Left lung (tissue), 4 donors: ENCODE measurements at regions not wholly inside any gene's neighbourhood (a gene's known extent, or its start where the extent isn't known, plus 50 kb on each side); places are given as distances from the start of the nearest gene placed in this dataset.
A peak's percentile ranks its signal among the peaks of the same experiment; 100 is the strongest.

Experiments used
- ATAC-seq: fragments of 200-7000 bp; cut with Tn5 transposase; one replicate; pipeline ENCODE4 v1.9.1; 2020; ENCODE audit warnings: moderate library complexity
- DNase-seq, 4 donors: peaks; one replicate each; pipeline ENCODE4 v3.0.0-alpha.2; 2013 to 2020
- H3K27ac ChIP-seq, 2 donors: fragments of 200-600 bp; sonication (generic) in 1 of 2; one replicate each; pipeline versions ENCODE4 v1.5.0 to v1.8.0; 2020 to 2021
- H3K27me3 ChIP-seq, 2 donors: fragments of 200-600 bp; sonication (generic) in 1 of 2; one replicate each; pipeline versions ENCODE4 v1.5.0 to v1.8.0; 2020 to 2021
- H3K36me3 ChIP-seq, 2 donors: fragments of 200-600 bp; sonication (generic) in 1 of 2; one replicate each; pipeline versions ENCODE4 v1.5.0 to v1.8.0; 2020 to 2021
- H3K4me1 ChIP-seq, 2 donors: fragments of 200-600 bp; one replicate each; pipeline ENCODE4 v1.8.0; 2021
- H3K4me3 ChIP-seq, 2 donors: fragments of 200-600 bp; sonication (generic) in 1 of 2; one replicate each; pipeline versions ENCODE4 v1.5.0 to v1.8.0; 2020 to 2021; ENCODE audit warnings: mild to moderate bottlenecking in 1 of 2
- H3K9me3 ChIP-seq, 2 donors: fragments of 200-600 bp; sonication (generic) in 1 of 2; one replicate each; pipeline versions ENCODE4 v1.5.0 to v1.8.0; 2020 to 2021
- intact Hi-C, 2 donors: fragments of 100-400 bp; cut with DNase I; formaldehyde crosslinking; loops; one replicate each; pipeline versions ENCODE4 v1.11.2 to v1.14.2; 2022
- TF ChIP-seq, protein P1 (sequence below), 2 donors: fragments of 200-600 bp; sonication (generic) in 1 of 2; IDR thresholded peaks; one replicate each; pipeline versions ENCODE4 v1.5.0 to v1.8.0; 2021; ENCODE audit warnings: antibody characterized with exemption in 2 of 2
- donor health status: DM: no; HTN: yes; CAD: no.
- donor health status: DM: no; HTN: no; CAD: no.

DNA sequence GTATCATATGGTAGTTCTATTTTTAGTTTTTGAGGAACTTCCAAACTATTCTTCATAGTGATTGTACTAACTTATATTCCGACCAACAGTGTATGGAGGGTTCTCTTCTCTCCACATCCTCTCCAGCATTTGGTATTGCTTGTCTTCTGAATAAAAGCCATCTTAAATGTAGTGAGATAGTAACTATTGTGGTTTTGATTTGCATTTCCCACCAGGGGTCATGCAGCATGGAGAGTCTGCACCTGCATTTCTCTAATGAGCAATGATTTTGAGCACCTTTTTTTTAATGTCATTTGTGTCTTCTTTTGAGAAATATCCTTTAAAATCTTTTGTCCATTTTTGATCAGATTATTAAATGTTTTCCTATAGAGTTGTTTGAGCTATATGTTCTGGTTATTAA lies 718.5 kb downstream of the ZBBX start:
- TF ChIP-seq, protein P1, sequence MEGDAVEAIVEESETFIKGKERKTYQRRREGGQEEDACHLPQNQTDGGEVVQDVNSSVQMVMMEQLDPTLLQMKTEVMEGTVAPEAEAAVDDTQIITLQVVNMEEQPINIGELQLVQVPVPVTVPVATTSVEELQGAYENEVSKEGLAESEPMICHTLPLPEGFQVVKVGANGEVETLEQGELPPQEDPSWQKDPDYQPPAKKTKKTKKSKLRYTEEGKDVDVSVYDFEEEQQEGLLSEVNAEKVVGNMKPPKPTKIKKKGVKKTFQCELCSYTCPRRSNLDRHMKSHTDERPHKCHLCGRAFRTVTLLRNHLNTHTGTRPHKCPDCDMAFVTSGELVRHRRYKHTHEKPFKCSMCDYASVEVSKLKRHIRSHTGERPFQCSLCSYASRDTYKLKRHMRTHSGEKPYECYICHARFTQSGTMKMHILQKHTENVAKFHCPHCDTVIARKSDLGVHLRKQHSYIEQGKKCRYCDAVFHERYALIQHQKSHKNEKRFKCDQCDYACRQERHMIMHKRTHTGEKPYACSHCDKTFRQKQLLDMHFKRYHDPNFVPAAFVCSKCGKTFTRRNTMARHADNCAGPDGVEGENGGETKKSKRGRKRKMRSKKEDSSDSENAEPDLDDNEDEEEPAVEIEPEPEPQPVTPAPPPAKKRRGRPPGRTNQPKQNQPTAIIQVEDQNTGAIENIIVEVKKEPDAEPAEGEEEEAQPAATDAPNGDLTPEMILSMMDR (IDR thresholded peaks at IDR 0.05): no peak
- no peak overlapping the region for H3K4me3 ChIP-seq
- H3K36me3 ChIP-seq: no peaks in the 10 kb centered on the region
- peaks cover 3 to 47% of the 10 kb centered on the region in 2 donors for H3K9me3 ChIP-seq
- ATAC-seq (no peak), DNase-seq (no peak)
- H3K27ac ChIP-seq: no peak overlapping the region
- intact Hi-C loops: no loop called here
- no peaks in the 10 kb centered on the region for H3K4me1 ChIP-seq
- no peaks in the 10 kb centered on the region for H3K27me3 ChIP-seq

DNA sequence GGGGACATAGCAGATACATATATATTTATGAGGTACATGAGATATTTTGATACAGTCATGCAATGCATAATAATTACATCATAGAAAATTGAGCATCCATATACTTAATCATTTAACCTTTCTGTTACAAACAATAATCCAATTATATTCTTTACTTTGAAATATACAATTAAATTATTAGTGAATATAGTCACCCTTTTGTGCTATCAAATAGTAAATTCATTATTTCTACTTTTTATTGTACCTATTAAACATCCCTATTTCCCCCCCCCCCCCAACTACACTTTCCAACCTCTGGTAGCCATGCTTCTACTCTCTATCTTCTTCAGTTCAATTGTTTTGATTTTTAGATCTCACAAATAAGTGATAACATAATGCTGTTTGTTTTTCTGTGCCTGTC lies 719.1 kb downstream of the ZBBX start:
- intact Hi-C loops: no loop called here
- Histone ChIP-seq H3K27ac (no peak overlapping the region), H3K27me3 (no peaks in the 10 kb centered on the region), H3K4me1 (no peaks in the 10 kb centered on the region), H3K36me3 (no peaks in the 10 kb centered on the region), H3K9me3 (peaks cover 3 to 47% of the 10 kb centered on the region in 2 donors), H3K4me3 (no peak overlapping the region)
- DNase-seq (no peak), ATAC-seq (no peak)
- TF ChIP-seq, protein P1 (IDR thresholded peaks at IDR 0.05): no peak

DNA sequence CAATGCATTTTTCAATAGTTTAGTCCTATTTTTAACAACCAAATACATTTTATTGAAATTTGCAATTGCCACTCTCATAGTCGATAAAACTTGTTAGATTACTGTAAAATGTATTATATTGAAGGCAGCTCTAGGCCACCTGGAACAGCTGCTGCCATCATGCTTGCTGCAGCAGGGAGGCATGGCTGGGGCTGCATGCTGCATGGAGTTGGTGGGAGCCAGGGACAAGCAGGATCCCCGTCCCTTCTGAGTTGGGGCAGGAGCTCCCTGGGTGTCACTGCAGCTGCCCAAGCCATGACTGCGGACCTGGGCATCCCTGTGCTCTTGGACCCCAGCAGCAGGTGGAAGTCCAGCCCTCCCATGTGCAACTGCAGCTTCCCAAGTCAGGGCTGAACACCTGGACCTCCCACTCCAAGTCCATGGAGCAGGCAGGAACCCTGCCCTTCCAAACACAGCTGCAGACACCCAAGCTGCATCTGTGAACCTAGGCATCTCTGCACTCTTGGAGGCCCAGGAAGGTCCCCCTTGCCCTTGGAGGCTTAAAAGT lies 742.0 kb downstream of the ZBBX start:
- Histone ChIP-seq H3K27me3 (no peaks in the 10 kb centered on the region), H3K27ac (no peak overlapping the region), H3K9me3 (peaks cover 0 to 3% of the 10 kb centered on the region in 2 donors), H3K4me1 (no peaks in the 10 kb centered on the region), H3K4me3 (no peak overlapping the region), H3K36me3 (no peaks in the 10 kb centered on the region)
- ATAC-seq: no peak
- TF ChIP-seq, protein P1 (IDR thresholded peaks at IDR 0.05): no peak
- DNase-seq: no peak
- intact Hi-C loops: no loop called here

DNA sequence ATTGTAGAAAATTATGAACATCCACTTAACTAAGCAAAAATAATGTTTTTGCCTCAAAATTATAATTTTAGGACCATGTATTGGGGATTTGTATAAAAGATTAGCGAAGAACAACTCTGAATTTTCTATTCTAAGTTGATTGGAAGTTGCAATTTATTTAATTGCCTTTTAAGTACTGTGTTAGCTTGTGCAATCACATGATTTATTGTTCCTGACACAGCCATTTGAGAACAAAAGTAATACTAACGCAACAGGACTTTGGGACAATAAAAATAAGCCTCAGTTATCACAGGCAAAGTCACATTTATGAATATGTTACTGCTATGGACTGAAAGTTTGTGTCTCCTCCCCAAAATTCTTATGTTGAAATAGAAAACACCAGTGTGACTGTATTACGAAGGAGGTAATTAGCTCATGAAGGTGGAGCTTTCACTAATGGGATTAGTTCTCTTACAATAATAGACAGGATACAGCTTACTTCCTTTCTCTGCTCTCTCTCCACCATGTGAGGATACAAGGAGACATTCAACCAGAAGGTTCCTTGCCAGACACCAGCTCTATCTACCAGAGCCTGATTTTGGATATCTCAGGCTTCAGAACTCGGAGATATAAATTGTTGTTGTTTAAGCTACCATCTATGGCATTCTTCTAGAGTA lies 745.9 kb downstream of the ZBBX start:
- Histone ChIP-seq H3K36me3 (no peaks in the 10 kb centered on the region), H3K27me3 (no peaks in the 10 kb centered on the region), H3K4me3 (no peak overlapping the region), H3K9me3 (peaks cover 0 to 7% of the 10 kb centered on the region in 2 donors), H3K4me1 (no peaks in the 10 kb centered on the region), H3K27ac (no peak overlapping the region)
- DNase-seq (peak in 1 of 4 donors; percentile 1), ATAC-seq (no peak)
- TF ChIP-seq, protein P1 (IDR thresholded peaks at IDR 0.05): no peak
- intact Hi-C loops: no loop called here

DNA sequence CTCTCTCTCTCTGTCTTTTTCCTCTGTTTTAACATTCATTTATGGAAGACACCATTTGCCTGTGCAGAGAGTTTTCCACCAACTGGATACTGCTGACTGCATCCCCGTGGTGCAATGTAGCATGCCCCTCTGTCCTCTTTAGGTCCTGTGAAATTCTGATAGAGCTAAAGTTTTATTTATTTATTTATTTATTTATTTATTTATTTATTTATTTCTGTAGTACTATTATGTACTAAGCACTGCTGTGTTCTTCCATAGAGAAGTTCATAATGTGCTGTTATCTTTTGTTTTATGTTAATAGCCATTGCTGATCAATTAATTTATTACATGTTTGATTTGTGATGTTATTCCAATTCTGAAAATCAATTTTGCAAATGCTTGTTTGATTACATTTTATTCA lies 749.9 kb downstream of the ZBBX start:
- Histone ChIP-seq H3K36me3 (no peaks in the 10 kb centered on the region), H3K9me3 (peaks cover 0 to 8% of the 10 kb centered on the region in 2 donors), H3K27me3 (no peaks in the 10 kb centered on the region), H3K27ac (no peak overlapping the region), H3K4me1 (no peaks in the 10 kb centered on the region), H3K4me3 (no peak overlapping the region)
- ATAC-seq (no peak), DNase-seq (no peak)
- intact Hi-C loops: no loop called here
- TF ChIP-seq, protein P1 (IDR thresholded peaks at IDR 0.05): no peak
